T-helper 2 cell treated with Interferon-gamma antibody and Interleukin-4, amounts not matched to agents 5 μg/mL and 100 μg/mL, for 36 hours (primary cell): ENCODE measurements at regions not wholly inside any gene's neighbourhood (a gene's known extent, or its start where the extent isn't known, plus 50 kb on each side); places are given as distances from the start of the nearest gene placed in this dataset.
A peak's percentile ranks its signal among the peaks of the same experiment; 100 is the strongest.

ENCODE experiments used
- DNase-seq: peaks from one replicate; pipeline ENCODE4 v3.0.0; 2021; ENCODE audit warnings: low spot score
- H3K27ac Mint-ChIP-seq: one replicate; pipeline ENCODE4 v1.8.0; 2021; ENCODE audit warnings: mild to moderate bottlenecking, mixed read lengths
- H3K27me3 Mint-ChIP-seq: one replicate; pipeline ENCODE4 v1.8.0; 2021; ENCODE audit warnings: low read depth, mixed read lengths
- H3K36me3 Mint-ChIP-seq: one replicate; pipeline ENCODE4 v1.8.0; 2021; ENCODE audit warnings: low read depth, mixed read lengths
- H3K4me1 Mint-ChIP-seq: one replicate; pipeline ENCODE4 v1.8.0; 2021; ENCODE audit warnings: low read depth, mixed read lengths
- H3K4me3 Mint-ChIP-seq: one replicate; pipeline ENCODE4 v1.8.0; 2022; ENCODE audit warnings: mild to moderate bottlenecking, moderate library complexity, mixed read lengths
- H3K9me3 Mint-ChIP-seq: one replicate; pipeline ENCODE4 v1.8.0; 2021; ENCODE audit warnings: mixed read lengths

DNA sequence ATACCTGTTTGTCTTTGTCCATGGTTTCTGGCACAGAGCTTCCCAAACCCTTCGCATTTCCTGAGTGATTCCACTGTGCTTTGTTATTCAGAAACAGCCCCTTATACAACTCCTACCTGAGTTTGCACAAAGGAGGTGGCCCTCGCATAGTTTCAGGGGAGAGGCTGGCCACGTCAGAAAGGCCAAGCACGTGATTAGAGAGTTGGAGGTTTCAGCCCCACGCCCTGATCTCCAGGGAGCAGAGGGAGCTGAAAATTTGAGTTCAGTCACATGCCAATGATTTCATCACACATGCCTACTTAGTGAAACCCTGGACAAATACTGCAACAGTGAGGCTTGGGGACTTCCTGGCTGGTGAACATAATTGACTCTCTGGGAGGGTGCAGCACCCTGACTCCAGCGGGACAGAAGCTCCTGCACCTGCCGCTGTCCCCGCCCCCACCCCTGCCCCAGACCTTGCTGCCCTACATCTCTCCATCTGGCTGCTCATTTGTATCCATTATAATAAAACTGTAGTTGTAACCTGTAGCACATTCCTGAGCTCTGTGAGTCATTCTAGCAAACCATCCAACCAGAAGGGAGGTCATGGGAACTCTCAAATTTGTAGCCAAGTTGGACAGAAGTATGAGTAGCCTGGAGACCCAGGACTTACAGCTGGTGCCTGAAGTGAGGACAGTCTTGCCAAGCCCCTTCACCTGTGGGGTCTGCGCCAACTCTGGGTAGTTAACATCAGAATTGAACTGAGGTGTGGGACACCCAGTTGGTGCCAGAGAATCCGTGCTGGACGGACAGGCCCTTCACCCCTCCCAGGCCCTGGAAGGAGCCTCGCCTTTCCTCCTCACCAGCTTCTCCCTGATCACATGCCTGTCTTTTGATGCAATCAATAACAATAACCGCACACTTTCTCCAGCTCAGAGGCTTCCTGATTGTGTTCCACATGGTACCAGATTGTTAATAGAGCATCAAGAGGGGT, 224.3 kb downstream of the ANAPC1 start:
- Mint-ChIP-seq H3K4me3 (no peak overlapping the region), H3K4me1 (peaks cover 22% of the 10 kb centered on the region), H3K9me3 (no peaks in the 10 kb centered on the region), H3K27me3 (peaks cover 60% of the 10 kb centered on the region), H3K27ac (no peak overlapping the region), H3K36me3 (no peaks in the 10 kb centered on the region)
- DNase-seq: no peak

DNA sequence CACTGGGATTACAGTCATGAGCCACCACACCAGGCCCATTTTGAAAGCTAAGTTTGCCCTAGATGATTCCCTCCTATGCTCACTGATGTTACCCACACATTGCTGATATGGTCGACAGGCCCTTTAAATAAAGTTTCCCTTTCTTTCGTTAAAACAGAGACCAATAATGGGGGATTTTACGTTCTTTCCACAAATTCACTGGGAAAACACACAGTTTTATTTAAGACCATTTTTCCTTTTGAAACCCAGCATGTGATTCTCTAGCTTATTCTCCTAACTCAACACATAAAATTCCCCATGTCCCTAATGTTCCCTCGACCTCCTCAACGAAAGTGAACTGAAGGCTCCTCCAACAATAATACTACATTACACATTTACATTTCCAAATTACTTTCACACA, 223.2 kb downstream of the ANAPC1 start:
- H3K27me3 Mint-ChIP-seq: peaks cover 52% of the 10 kb centered on the region
- no peak overlapping the region for H3K27ac Mint-ChIP-seq
- peaks cover 19% of the 10 kb centered on the region for H3K4me1 Mint-ChIP-seq
- H3K36me3 Mint-ChIP-seq: no peaks in the 10 kb centered on the region
- no peaks in the 10 kb centered on the region for H3K9me3 Mint-ChIP-seq
- no peak for DNase-seq
- no peak overlapping the region for H3K4me3 Mint-ChIP-seq

DNA sequence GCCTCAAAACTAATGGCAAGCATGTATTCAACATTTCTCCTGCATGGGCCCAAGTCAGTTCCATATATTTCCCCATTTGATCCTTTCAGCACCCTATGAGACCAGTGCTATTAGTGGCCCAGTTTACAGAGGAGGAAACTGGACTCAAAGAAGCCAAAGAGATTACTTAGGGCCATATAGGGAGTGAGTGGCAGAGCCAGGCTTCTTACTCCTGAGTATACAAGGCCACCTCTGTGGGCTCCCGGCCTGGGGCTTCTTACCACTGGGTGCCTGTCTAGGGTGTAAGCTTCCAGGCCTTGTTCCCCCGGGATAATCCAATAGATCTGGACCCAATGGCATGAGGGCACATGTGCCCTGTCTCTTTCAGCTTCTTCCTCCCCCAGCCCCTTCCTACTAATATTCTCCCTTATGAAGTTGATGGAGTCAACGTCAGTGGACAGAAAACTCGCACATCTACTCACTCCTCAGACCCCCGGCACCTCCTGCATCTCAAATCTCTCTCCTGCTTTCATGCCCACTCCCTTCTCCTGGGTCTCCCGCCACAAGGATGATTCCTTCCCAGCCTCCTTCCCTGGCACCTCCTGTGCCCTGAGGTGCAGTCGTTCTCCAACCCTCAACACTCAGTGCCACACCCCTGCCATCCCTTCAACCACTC, 222.6 kb downstream of the ANAPC1 start:
- Mint-ChIP-seq H3K4me1 (peaks cover 19% of the 10 kb centered on the region), H3K9me3 (no peaks in the 10 kb centered on the region), H3K27ac (no peak overlapping the region), H3K36me3 (no peaks in the 10 kb centered on the region), H3K4me3 (no peak overlapping the region), H3K27me3 (peaks cover 51% of the 10 kb centered on the region)
- DNase-seq: no peak

DNA sequence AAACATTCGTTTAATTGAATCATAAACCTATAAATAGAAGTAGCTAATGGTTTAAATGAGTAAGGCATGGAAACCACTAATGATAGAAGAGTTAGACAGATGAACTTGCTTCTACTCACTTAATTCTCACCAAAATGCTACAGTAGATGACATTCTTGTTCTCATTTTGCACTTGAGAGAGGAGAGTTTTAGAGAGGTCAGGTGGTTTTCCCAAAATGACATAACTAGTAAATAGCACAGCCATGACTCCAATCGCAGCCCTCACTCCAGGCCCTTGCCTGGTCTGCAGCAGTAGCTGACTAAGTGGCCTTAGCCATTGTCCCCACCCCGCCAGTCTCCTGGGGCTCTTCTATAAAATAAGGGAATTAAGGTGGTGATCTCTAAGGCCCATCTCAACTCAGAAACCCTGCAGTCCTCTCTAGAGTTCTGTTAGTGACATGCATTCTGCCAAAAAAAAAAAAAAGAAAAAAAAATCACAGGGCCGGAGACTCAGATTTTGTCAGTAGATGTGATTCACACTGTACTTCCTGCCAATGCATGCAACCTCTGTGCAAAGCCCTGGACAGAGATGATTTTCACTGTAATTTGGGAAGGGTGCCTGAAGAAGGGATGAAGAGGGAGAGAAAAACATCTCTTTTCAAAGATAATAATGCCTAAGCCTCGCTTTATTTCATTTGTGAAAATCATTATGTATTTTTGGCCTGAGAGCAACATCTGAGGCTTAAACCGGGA, 221.8 kb downstream of the ANAPC1 start:
- Mint-ChIP-seq H3K27me3 (peaks cover 43% of the 10 kb centered on the region), H3K36me3 (no peaks in the 10 kb centered on the region), H3K4me3 (no peak overlapping the region), H3K27ac (no peak overlapping the region), H3K9me3 (no peaks in the 10 kb centered on the region), H3K4me1 (peaks cover 19% of the 10 kb centered on the region)
- DNase-seq: no peak

DNA sequence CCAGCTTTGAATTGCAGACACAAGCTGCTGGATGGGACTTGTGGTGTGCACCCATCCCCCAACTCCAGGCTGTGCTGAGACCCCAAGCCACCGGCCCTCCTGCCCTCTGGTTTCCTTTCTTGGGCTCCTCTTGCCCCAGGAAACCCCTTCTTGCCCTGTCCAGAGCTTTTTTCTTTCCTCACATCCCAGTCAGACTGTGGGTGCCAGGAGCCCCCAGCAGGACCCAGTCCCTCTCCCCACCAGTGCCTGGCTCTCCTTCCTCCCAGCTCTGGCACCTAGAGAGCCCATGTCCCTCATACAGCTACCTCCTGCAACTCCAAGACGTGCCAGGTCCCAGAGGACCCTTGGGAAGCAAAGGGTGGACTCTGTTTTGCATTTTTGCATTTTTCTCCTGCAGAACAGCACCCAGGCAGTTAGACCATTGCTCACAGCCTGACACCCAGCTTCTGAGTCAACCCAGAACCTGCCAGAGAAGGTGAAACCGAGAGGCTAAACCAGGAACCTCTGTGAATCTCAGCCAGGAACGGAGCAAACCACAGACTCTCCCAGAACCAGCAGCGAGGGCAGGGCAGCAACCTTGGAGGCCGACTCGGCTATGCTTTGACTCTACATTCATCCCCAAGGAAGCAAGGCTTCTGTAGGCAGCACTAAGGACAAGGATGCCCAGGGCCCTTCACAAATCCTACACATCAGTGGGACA, 221.1 kb downstream of the ANAPC1 start:
- H3K27me3 Mint-ChIP-seq: peaks cover 42% of the 10 kb centered on the region
- H3K9me3 Mint-ChIP-seq: no peaks in the 10 kb centered on the region
- H3K27ac Mint-ChIP-seq: no peak overlapping the region
- H3K4me1 Mint-ChIP-seq: peaks cover 19% of the 10 kb centered on the region
- H3K36me3 Mint-ChIP-seq: no peaks in the 10 kb centered on the region
- peak overlapping the region; percentile 14 for H3K4me3 Mint-ChIP-seq
- peak; percentile 57 for DNase-seq

DNA sequence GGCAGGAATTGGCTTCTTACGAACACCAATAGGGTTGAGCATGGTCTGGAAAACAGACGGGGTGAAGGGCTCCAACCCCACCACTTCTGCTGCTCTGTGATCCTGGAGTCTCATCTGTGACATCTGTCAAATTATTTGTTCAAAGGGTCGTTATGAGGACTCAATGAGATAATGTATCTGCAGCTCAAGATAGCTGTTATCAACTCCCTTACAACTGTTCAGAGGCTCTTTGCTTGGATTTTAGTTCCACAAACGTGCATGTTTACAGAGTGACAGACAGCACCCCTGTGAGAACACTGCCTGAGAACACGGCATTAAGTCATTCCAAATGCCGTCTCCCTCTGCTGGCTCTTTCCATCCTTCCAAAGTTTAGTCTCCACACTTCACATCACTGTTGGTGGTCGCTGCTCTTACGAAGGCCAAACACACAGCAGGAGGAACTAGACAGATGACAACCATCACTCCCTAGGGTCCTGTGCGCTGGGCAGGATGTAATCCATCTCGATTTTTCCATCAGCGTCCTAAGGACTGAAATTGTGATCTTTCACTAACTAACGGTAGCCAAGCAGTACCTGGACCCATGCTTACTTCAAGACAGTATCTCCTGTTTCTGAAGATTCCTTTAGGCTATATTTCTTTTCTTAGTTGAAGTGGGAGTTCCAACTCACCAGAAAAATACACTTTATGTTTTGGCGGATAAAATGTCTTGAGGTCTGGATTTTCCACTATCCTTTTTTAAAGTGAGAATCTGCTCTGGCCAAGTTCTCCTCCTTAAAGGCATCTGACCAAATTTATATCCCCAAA, 220.3 kb downstream of the ANAPC1 start:
- no peaks in the 10 kb centered on the region for H3K36me3 Mint-ChIP-seq
- peaks cover 19% of the 10 kb centered on the region for H3K4me1 Mint-ChIP-seq
- H3K27ac Mint-ChIP-seq: no peak overlapping the region
- H3K4me3 Mint-ChIP-seq: no peak overlapping the region
- peaks cover 41% of the 10 kb centered on the region for H3K27me3 Mint-ChIP-seq
- no peak for DNase-seq
- H3K9me3 Mint-ChIP-seq: no peaks in the 10 kb centered on the region

DNA sequence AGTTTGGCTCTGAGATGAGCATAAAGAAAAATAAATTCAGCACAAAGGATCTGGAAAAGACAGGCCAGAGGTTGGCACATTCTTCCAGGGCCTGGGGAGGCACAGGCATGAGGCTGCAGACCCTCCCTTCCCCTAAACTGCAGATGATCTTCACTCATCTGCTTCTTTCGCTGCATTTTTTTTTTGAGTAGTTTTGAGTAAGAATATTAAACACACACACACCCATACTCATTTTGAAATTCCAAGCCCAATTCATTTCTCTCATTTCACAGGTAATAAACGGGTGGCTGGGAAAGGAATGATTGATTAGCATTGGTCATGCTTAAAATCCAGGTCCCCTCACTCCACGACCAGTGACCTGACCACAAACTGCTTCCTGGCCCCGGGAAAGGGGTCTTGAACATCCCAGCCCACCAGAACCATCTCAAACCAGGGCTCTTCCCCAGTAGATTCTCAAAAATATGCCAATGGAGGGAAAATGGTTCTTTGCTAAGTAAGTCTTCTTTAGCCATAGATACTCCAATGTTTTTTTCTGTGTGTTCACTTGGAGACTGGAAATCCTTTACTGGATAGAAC, 219.6 kb downstream of the ANAPC1 start:
- H3K27me3 Mint-ChIP-seq: peaks cover 40% of the 10 kb centered on the region
- H3K27ac Mint-ChIP-seq: no peak overlapping the region
- no peak for DNase-seq
- no peaks in the 10 kb centered on the region for H3K9me3 Mint-ChIP-seq
- H3K4me1 Mint-ChIP-seq: peaks cover 19% of the 10 kb centered on the region
- H3K36me3 Mint-ChIP-seq: no peaks in the 10 kb centered on the region
- no peak overlapping the region for H3K4me3 Mint-ChIP-seq

DNA sequence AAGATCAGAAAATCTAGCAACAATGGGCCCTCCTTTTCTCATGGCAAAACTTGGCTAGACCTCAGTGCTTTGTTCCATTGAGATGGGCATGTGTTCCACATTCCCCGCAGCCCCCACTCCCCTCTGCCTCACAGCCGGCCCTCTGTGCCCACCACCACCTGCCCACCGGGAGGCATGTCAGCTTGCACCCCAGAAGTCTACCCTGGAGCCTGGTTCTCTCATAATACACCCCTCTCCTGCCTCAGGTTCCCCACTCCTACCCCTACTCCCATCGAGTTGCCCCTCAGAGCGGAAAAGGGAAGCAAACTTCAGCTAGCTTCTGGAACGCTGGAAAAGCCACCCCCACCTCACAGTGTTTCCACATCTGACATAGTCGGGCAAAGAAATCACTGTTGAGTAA, 219.0 kb downstream of the ANAPC1 start:
- H3K9me3 Mint-ChIP-seq: no peaks in the 10 kb centered on the region
- no peak overlapping the region for H3K4me3 Mint-ChIP-seq
- no peak for DNase-seq
- H3K4me1 Mint-ChIP-seq: peaks cover 19% of the 10 kb centered on the region
- peaks cover 35% of the 10 kb centered on the region for H3K27me3 Mint-ChIP-seq
- no peaks in the 10 kb centered on the region for H3K36me3 Mint-ChIP-seq
- no peak overlapping the region for H3K27ac Mint-ChIP-seq

DNA sequence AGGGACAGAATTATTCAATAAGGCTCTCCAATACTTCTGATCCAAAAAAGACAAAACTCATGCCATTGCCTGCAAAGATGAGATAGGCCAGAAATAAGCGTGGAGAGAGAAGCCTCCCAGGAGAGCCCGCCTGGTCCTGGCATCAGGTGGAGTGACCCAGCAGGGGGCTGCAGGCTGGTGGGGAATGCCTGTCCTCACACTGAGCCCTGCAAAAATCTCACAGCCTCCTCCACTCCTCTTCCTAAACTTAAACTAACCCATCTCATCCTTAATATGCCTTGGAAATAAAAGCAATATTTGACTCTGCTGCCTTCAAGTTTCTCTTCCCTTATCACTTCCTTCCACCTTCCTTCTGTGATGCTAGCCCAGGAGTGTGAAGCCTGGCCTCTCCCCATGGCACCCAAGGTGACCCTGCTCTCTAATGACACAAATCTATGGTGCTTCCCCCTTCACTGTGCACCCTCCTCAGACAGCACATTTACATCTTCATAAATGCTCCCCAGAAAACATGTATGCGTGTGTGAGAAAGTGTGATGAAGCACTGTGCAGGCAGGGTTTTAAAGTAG, 218.4 kb downstream of the ANAPC1 start:
- H3K9me3 Mint-ChIP-seq: no peaks in the 10 kb centered on the region
- H3K27ac Mint-ChIP-seq: no peak overlapping the region
- no peak overlapping the region for H3K4me3 Mint-ChIP-seq
- no peaks in the 10 kb centered on the region for H3K36me3 Mint-ChIP-seq
- DNase-seq: no peak
- peaks cover 19% of the 10 kb centered on the region for H3K4me1 Mint-ChIP-seq
- peaks cover 31% of the 10 kb centered on the region for H3K27me3 Mint-ChIP-seq

DNA sequence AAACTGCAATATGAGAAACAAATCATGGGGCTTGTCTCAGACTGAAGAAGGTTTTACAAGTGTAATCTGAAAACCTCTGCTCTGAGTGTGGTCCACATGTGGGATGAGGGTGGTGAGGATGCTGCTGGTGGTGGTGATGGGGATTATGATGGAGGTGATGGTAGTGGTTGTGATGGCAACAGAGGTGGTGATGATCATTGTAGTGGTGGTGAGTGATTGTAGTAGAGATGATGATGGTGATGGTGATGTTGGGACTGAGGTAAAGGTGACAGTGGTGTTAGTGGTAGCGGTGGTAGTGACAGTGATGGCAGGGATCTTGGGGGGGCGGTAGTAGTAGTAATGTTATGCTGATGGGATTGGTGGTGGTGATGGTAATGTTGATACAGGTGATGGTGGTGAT, 217.8 kb downstream of the ANAPC1 start:
- H3K4me1 Mint-ChIP-seq: peaks cover 19% of the 10 kb centered on the region
- H3K36me3 Mint-ChIP-seq: no peaks in the 10 kb centered on the region
- no peaks in the 10 kb centered on the region for H3K9me3 Mint-ChIP-seq
- H3K27ac Mint-ChIP-seq: no peak overlapping the region
- H3K27me3 Mint-ChIP-seq: peaks cover 33% of the 10 kb centered on the region
- no peak for DNase-seq
- H3K4me3 Mint-ChIP-seq: no peak overlapping the region

DNA sequence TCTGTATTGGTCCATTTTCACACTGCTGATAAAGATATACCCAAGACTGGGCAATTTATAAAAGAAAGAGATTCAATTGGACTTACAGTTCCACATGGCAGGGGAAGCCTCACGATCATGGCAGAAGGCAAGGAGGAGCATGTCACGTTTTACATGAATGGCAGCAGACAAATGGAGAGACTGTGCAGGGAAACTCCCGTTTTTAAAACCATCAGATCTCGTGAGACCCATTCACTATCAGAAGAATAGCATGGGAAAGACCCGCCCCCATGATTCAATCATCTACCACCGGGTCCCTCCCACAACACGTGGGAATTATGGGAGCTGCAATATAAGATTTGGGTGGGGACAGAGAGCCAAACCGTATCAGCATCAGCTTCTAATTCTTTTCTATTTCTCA, 217.0 kb downstream of the ANAPC1 start:
- Mint-ChIP-seq H3K36me3 (no peaks in the 10 kb centered on the region), H3K9me3 (no peaks in the 10 kb centered on the region), H3K27me3 (peaks cover 30% of the 10 kb centered on the region), H3K4me1 (peaks cover 15% of the 10 kb centered on the region), H3K4me3 (no peak overlapping the region), H3K27ac (no peak overlapping the region)
- DNase-seq: no peak

DNA sequence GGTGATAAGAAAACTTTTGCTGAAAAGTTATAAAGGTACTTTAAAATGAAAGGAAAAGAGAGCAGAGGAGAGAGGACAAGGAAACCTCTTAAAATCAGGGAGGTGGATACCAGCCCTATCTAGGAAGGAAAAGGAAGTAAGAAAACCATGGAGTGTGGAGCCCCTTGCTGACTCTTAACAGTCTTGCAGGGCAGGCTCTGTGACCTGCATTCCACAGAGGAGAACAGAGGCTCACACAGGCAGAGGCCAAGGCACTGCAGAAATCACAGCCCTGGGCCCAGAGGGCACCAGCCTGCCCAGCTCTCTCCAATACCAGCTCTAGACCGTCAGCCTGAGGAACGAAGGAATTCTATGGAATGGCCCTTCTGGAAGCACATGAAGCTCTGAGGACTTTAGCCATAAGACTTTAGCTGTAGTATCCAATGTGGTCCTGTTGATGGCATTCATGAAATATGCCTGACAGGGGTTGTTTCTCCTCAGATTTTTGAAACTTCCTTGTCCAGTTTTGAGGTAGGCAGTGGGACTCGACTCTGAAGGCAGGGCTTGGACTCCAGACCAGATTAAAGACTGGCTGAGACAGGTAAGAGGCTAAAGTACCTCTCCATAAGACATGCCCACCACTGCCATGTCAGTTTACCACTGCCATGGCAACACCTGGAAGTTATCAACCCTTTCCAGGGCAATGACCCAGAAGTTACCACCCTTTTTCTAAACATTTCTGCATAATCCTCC, 216.3 kb downstream of the ANAPC1 start:
- Mint-ChIP-seq H3K27ac (no peak overlapping the region), H3K4me3 (no peak overlapping the region), H3K4me1 (peaks cover 10% of the 10 kb centered on the region), H3K27me3 (peaks cover 30% of the 10 kb centered on the region), H3K9me3 (no peaks in the 10 kb centered on the region), H3K36me3 (no peaks in the 10 kb centered on the region)
- DNase-seq: no peak
